ENCODE measurements at regions not wholly inside any gene's neighbourhood (a gene's known extent, or its start where the extent isn't known, plus 50 kb on each side); places are given as distances from the start of the nearest gene placed in this dataset.

DNA sequence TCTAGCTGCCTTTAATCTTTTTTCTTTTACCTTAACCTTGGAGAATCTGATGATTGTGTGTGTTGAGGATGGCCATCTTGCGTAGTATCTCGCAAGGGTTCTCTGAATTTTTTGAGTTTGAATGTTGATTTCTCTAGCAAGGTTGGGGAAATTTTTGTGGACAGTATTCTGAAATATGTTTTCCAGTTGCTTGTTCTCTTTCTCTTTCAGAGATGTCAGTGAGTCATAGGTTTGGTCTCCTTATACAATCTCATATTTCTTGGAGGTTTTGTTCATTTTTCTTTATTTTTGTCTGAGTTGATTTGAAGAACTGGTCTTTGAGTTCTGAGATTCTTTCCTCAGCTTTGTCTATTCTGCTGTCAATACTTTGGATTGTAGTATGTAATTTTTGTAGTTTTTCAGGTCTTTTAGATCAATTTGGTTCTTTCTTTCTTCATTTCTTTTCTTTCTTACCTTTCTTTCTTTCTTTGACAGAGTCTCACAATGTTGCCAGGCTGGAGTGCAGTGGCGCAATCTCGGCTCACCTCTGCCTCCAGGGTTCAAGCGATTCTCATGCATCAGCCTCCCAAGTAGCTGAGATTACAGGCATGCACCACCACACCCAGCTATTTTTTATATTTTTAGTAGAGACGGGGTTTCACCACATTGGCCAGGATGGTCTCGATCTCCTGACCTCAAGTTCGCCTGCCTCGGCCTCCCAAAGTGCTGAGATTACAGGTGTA, 366.4 kb upstream of the RASGRP1 start:
- no peak for TF ChIP-seq EZH2 (IDR thresholded peaks at IDR 0.05; ENCODE audit: insufficient read depth, poor library complexity, severe bottlenecking)
- no peak for TF ChIP-seq EZH2phosphoT487 (IDR thresholded peaks at IDR 0.05; ENCODE audit: insufficient read depth, low read depth)
